ENCODE measurements at regions not wholly inside any gene's neighbourhood (a gene's known extent, or its start where the extent isn't known, plus 50 kb on each side); places are given as distances from the start of the nearest gene placed in this dataset.
A peak's percentile ranks its signal among the peaks of the same experiment; 100 is the strongest.

- H3K27ac ChIP-seq (ENCODE audit: insufficient read length, low read depth, low read length): no peak overlapping the region
- no peak overlapping the region; a peak in 1 of 5 replicates for H3K4me3 Mint-ChIP-seq
Observed at GRCh38 chr11:33525789-33526188, 174.8 kb downstream of the C11orf91 start.

More at GRCh38 chr11:33525789-33526188, 174.8 kb downstream of the C11orf91 start:
- H3K4me1 ChIP-seq (ENCODE audit: insufficient read depth, low read length): no peaks in the 10 kb centered on the region
- Mint-ChIP-seq H3K27me3 (ENCODE audit: low read depth) (no peaks in the 10 kb centered on the region), H3K9me3 (no peaks in the 10 kb centered on the region; a peak in 2 of 5 replicates), H3K4me1 (peaks cover 15 to 18% of the 10 kb centered on the region in 2 experiments), H3K36me3 (ENCODE audit: insufficient read depth in 1 of 3, low read depth in 3 of 3) (no peaks in the 10 kb centered on the region; a peak in 1 of 7 replicates), H3K27ac (no peak overlapping the region; a peak in 1 of 7 replicates)
- H2BK12ac ChIP-seq (ENCODE audit: insufficient read length, low read depth, low read length): no peak overlapping the region
- H4K91ac ChIP-seq (ENCODE audit: insufficient read length, low read depth, low read length): peak overlapping the region; percentile 81
- peak; percentile 36; the same call in 1 of the 3 replicates for TF ChIP-seq CTCF (conservative IDR thresholded peaks at IDR 0.05)
- no peak overlapping the region for H3K56ac ChIP-seq (ENCODE audit: insufficient read length, low read depth, low read length)
- no peak overlapping the region for H2BK20ac ChIP-seq (ENCODE audit: low read depth, low read length, poor library complexity, severe bottlenecking)
- no CpG with 5 or more reads among the region's 4 CpGs for WGBS (ENCODE audit: extremely low coverage, insufficient read length, low lambda C conversion rate)
- H2BK15ac ChIP-seq (ENCODE audit: low read depth, low read length): no peak overlapping the region
- H2BK5ac ChIP-seq (ENCODE audit: insufficient read length, low read length): no peak overlapping the region
- DNase-seq: peak; percentile 58
- no peaks in the 10 kb centered on the region for H3K27me3 ChIP-seq (ENCODE audit: insufficient read depth, low read length)
- H3K4ac ChIP-seq (ENCODE audit: low read depth, low read length): no peak overlapping the region
- no peaks in the 10 kb centered on the region for H3K23me2 ChIP-seq (ENCODE audit: insufficient read length, low read depth, low read length, poor library complexity, severe bottlenecking)
- no peak overlapping the region for H4K5ac ChIP-seq (ENCODE audit: insufficient read length, low read depth, low read length)
- no peaks in the 10 kb centered on the region for H3K9me3 ChIP-seq (ENCODE audit: control insufficient read depth, low read depth, low read length)
- H3K79me1 ChIP-seq (ENCODE audit: insufficient read depth, low read depth, low read length, poor library complexity, severe bottlenecking): no peaks in the 10 kb centered on the region
- H2AK5ac ChIP-seq (ENCODE audit: insufficient read length, low read length): no peak overlapping the region
- H3K79me2 ChIP-seq (ENCODE audit: insufficient read depth, low read length): no peaks in the 10 kb centered on the region
- H3K18ac ChIP-seq (ENCODE audit: insufficient read length, low read depth, low read length): no peak overlapping the region
- H2BK120ac ChIP-seq (ENCODE audit: low read depth, low read length, poor library complexity, severe bottlenecking): no peak overlapping the region
- no peak overlapping the region for H3T11ph ChIP-seq (ENCODE audit: low read length)
- no peak overlapping the region for H3K14ac ChIP-seq (ENCODE audit: insufficient read depth, low read length)
- no peak overlapping the region for H3K9ac ChIP-seq (ENCODE audit: extremely low read depth, insufficient read length, low read length)
- no peaks in the 10 kb centered on the region for H4K20me1 ChIP-seq (ENCODE audit: control insufficient read depth, insufficient read depth, insufficient read length)
- no peak overlapping the region for H3K23ac ChIP-seq (ENCODE audit: insufficient read length, low read depth, low read length)
- H4K8ac ChIP-seq (replicated peaks; ENCODE audit: insufficient read length, low read depth, low read length): no peak overlapping the region
- no peak overlapping the region for H2AFZ ChIP-seq (ENCODE audit: low read length)
- H3K4me2 ChIP-seq (ENCODE audit: insufficient read depth, insufficient read length, low read length): no peak overlapping the region
